Brain microvascular endothelial cell (primary cell): ENCODE measurements at regions not wholly inside any gene's neighbourhood (a gene's known extent, or its start where the extent isn't known, plus 50 kb on each side); places are given as distances from the start of the nearest gene placed in this dataset.

Source experiments
- DNase-seq: peaks from one replicate; pipeline ENCODE4 v3.0.0-alpha.2; 2020
- H3K27ac ChIP-seq: fragments of 250-450 bp; sonication (Bioruptor Pico); 2 replicates; pipeline ENCODE4 v1.5.1; 2020; ENCODE audit warnings: mild to moderate bottlenecking, moderate library complexity
- H3K27me3 ChIP-seq: fragments of 250-450 bp; sonication (Bioruptor Pico); replicated peaks from 2 replicates; pipeline ENCODE4 v1.5.1; 2020; ENCODE audit warnings: mild to moderate bottlenecking
- H3K36me3 ChIP-seq: fragments of 250-450 bp; sonication (Bioruptor Pico); replicated peaks from 2 replicates; pipeline ENCODE4 v1.5.1; 2020; ENCODE audit warnings: mild to moderate bottlenecking
- H3K4me3 ChIP-seq: 2 replicates; pipeline ENCODE4 v1.5.1; 2011; ENCODE audit warnings: low read depth, mild to moderate bottlenecking, control low read depth, low read length, moderate library complexity
- CTCF ChIP-seq: IDR thresholded peaks from 2 replicates; pipeline ENCODE4 v1.5.1; 2011; ENCODE audit warnings: low read depth, mild to moderate bottlenecking, moderate library complexity, low read length, control low read depth, inconsistent platforms; ENCODE audit errors: missing control alignments
- in situ Hi-C: cut with HindIII; loops from 2 replicates; pipeline ENCODE4 v1.10.0; 2017; ENCODE audit warnings: low sequenced_read_pairs, low pct_ligation_motif_present

- no peaks in the 10 kb centered on the region for H3K27me3 ChIP-seq
- in situ Hi-C loops: no loop called here
- H3K36me3 ChIP-seq: no peaks in the 10 kb centered on the region
- H3K4me3 ChIP-seq: no peak overlapping the region
- no peak for DNase-seq
- no peak overlapping the region for H3K27ac ChIP-seq
- no peak for TF ChIP-seq CTCF
These were observed 152.3 kb downstream of the TFCP2L1 start for GRCh38 chr2:121132762-121133107.

GRCh38 chr2:121133551-121134319, 151.3 kb downstream of the TFCP2L1 start:
- H3K27me3 ChIP-seq: no peaks in the 10 kb centered on the region
- in situ Hi-C loops: no loop called here
- no peak for TF ChIP-seq CTCF

GRCh38 chr2:121134728-121135127, 150.3 kb downstream of the TFCP2L1 start:
- no peak overlapping the region for H3K4me3 ChIP-seq
- no peak for DNase-seq
- no peak for TF ChIP-seq CTCF
- H3K27ac ChIP-seq: no peak overlapping the region
- H3K27me3 ChIP-seq: no peaks in the 10 kb centered on the region
- no peaks in the 10 kb centered on the region for H3K36me3 ChIP-seq
- in situ Hi-C loops: no loop called here

More at GRCh38 chr2:121133551-121134319, 151.3 kb downstream of the TFCP2L1 start:
- H3K4me3 ChIP-seq: no peak overlapping the region
- no peak overlapping the region for H3K27ac ChIP-seq
- no peak for DNase-seq
- no peaks in the 10 kb centered on the region for H3K36me3 ChIP-seq

- DNase-seq: no peak
- TF ChIP-seq CTCF: no peak
- in situ Hi-C loops: no loop called here
- no peak overlapping the region for H3K4me3 ChIP-seq
- no peaks in the 10 kb centered on the region for H3K36me3 ChIP-seq
- no peak overlapping the region for H3K27ac ChIP-seq
- H3K27me3 ChIP-seq: no peaks in the 10 kb centered on the region
These were observed 149.7 kb downstream of the TFCP2L1 start for GRCh38 chr2:121135168-121135853.

GRCh38 chr2:121136323-121136722, 148.7 kb downstream of the TFCP2L1 start:
- Histone ChIP-seq H3K27me3 (no peaks in the 10 kb centered on the region), H3K4me3 (no peak overlapping the region), H3K27ac (no peak overlapping the region), H3K36me3 (no peaks in the 10 kb centered on the region)
- DNase-seq: no peak
- no peak for TF ChIP-seq CTCF
- in situ Hi-C loops: no loop called here
